Panc1 (cell line): ENCODE measurements at regions not wholly inside any gene's neighbourhood (a gene's known extent, or its start where the extent isn't known, plus 50 kb on each side); places are given as distances from the start of the nearest gene placed in this dataset.

ENCODE experiments used
- POLR2AphosphoS5 ChIP-seq: IDR thresholded peaks from 2 replicates; pipeline ENCODE4 v1.6.1; 2012; ENCODE audit warnings: mild to moderate bottlenecking, low read depth, low read length, moderate library complexity
- TF ChIP-seq, protein P1 (sequence below): fragments of 450-650 bp; IDR thresholded peaks from 2 replicates; pipeline ENCODE4 v1.5.1; 2017; ENCODE audit warnings: mild to moderate bottlenecking
- TF ChIP-seq, protein P2 (sequence below), 2 experiments: IDR thresholded peaks; 2 replicates each; pipeline ENCODE4 v1.6.1; 2011 to 2012; ENCODE audit warnings: low read depth in 2 of 2, control low read depth in 1 of 2, low read length in 1 of 2, mild to moderate bottlenecking in 1 of 2, moderate library complexity in 1 of 2; ENCODE audit not compliant: insufficient read depth in 1 of 2

DNA sequence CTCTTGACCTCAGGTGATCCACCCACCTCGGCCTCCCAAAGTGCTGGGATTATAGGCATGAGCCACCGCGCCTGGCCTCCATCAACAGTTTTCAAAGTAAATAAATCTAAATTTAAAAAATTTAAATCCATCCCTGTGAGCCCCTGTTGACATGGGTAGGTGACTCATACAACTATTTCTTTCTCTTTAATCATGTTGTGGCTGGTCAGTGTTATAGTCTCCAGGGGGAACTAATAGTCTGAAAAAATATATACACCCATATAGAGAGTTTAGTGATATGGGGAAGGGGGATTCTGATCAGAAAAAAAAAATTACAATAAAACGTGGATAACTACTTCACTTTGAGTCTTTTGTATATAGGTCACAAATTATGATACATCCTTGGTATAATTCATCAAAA lies 159.2 kb downstream of the ZNF608 start:
- TF ChIP-seq, protein P1, sequence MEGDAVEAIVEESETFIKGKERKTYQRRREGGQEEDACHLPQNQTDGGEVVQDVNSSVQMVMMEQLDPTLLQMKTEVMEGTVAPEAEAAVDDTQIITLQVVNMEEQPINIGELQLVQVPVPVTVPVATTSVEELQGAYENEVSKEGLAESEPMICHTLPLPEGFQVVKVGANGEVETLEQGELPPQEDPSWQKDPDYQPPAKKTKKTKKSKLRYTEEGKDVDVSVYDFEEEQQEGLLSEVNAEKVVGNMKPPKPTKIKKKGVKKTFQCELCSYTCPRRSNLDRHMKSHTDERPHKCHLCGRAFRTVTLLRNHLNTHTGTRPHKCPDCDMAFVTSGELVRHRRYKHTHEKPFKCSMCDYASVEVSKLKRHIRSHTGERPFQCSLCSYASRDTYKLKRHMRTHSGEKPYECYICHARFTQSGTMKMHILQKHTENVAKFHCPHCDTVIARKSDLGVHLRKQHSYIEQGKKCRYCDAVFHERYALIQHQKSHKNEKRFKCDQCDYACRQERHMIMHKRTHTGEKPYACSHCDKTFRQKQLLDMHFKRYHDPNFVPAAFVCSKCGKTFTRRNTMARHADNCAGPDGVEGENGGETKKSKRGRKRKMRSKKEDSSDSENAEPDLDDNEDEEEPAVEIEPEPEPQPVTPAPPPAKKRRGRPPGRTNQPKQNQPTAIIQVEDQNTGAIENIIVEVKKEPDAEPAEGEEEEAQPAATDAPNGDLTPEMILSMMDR: no peak
- TF ChIP-seq POLR2AphosphoS5: no peak
- TF ChIP-seq, protein P2, sequence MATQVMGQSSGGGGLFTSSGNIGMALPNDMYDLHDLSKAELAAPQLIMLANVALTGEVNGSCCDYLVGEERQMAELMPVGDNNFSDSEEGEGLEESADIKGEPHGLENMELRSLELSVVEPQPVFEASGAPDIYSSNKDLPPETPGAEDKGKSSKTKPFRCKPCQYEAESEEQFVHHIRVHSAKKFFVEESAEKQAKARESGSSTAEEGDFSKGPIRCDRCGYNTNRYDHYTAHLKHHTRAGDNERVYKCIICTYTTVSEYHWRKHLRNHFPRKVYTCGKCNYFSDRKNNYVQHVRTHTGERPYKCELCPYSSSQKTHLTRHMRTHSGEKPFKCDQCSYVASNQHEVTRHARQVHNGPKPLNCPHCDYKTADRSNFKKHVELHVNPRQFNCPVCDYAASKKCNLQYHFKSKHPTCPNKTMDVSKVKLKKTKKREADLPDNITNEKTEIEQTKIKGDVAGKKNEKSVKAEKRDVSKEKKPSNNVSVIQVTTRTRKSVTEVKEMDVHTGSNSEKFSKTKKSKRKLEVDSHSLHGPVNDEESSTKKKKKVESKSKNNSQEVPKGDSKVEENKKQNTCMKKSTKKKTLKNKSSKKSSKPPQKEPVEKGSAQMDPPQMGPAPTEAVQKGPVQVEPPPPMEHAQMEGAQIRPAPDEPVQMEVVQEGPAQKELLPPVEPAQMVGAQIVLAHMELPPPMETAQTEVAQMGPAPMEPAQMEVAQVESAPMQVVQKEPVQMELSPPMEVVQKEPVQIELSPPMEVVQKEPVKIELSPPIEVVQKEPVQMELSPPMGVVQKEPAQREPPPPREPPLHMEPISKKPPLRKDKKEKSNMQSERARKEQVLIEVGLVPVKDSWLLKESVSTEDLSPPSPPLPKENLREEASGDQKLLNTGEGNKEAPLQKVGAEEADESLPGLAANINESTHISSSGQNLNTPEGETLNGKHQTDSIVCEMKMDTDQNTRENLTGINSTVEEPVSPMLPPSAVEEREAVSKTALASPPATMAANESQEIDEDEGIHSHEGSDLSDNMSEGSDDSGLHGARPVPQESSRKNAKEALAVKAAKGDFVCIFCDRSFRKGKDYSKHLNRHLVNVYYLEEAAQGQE (IDR thresholded peaks at IDR 0.05; ENCODE audit: insufficient read depth in 1 of 2, low read depth in 2 of 2, low read length in 1 of 2): no peak
